ENCODE measurements at regions not wholly inside any gene's neighbourhood (a gene's known extent, or its start where the extent isn't known, plus 50 kb on each side); places are given as distances from the start of the nearest gene placed in this dataset.
"Not testable (repeated sequence)": the region's sequence is repeated elsewhere in the genome, so short reads cannot be mapped to it uniquely, and the experiment has no call there.

GRCh38 chr5:162209005-162209605 lies 141.5 kb downstream of the GABRG2 start:
- peak; percentile 73 for DNase-seq

GRCh38 chr5:162214551-162214950 lies 147.0 kb downstream of the GABRG2 start:
- no peak for DNase-seq

- DNase-seq = no peak
Measured at GRCh38 chr5:162217037-162217436, 149.5 kb downstream of the GABRG2 start.

- no peak for DNase-seq
Measured at GRCh38 chr5:162221910-162222309, 154.3 kb downstream of the GABRG2 start.

- peak; percentile 25 for DNase-seq
Measured at GRCh38 chr5:162227075-162227474, 159.5 kb downstream of the GABRG2 start.

DNA sequence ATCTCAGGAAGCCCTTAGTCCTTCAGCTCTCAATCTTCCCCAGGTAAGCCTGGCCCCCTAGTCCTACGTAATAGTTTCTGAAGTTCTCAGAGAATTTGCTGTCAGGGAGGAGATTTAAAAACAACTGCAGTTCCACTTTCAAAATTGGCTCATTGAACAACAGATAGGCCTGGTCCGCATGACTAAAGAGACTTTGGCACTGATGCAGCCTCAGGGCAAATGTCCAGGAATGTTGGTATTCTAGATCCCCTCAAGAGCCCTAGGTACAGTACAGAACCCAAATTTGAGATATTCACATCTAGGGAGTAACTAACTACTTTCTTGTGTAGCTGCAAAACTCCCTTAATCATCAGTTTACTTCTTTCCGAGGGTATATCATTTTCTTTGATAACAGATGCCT lies 162.8 kb downstream of the GABRG2 start:
- DNase-seq = no peak

- no peak for DNase-seq
Measured at GRCh38 chr5:162231522-162231921, 163.9 kb downstream of the GABRG2 start.

GRCh38 chr5:162240734-162241133 lies 173.2 kb downstream of the GABRG2 start:
- DNase-seq = peak; percentile 49

DNA sequence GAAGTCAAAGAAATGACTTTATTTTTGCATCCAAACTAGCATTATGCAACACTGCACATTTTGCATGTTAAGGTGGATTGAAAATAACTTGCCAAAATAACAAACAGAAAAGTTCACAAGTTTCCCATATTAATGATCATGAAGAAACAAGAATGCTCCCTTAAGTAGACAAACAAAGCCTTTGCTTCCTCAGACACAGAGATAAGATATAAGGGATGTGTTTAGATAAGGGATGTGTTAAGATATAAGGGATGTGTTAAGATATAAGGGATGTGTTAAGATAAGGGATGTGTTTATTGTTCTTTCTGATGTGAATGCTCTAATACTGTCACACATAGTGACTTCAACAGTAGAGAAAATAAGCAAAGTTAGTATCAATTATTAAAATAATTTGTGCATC lies 174.8 kb downstream of the GABRG2 start:
- DNase-seq = no peak

- DNase-seq = no peak
Measured at GRCh38 chr5:162243651-162244050, 176.1 kb downstream of the GABRG2 start.

- DNase-seq = peak; percentile 56
Measured at GRCh38 chr5:162248107-162248713, 180.6 kb downstream of the GABRG2 start.

GRCh38 chr5:162256711-162257110 lies 189.1 kb downstream of the GABRG2 start:
- DNase-seq = no peak

- no peak for DNase-seq
Measured at GRCh38 chr5:162268694-162269481, 201.3 kb downstream of the GABRG2 start.

- DNase-seq = no peak
Measured at GRCh38 chr5:162272417-162272816, 204.8 kb downstream of the GABRG2 start.

DNA sequence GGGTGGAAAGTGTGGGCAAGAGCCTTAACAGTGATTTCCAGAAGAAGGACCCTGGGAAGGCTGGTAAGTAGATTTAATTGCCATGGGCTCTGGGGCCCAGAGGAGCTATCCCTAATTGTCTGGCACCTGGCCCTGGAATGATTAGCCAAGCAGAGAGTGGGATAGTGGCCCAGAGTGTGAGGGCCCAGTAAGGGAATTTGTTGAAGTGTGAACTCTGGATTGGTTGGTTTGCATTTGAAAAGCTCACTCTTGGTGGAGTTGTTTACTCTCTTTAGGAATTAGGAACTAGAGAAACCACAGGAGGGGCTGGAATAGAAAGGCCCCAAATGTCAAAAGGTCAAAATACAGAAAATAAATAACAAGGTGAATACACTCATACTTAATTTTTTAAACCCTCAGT lies 207.1 kb downstream of the GABRG2 start:
- peak; percentile 13 for DNase-seq

GRCh38 chr5:162275387-162275786 lies 207.8 kb downstream of the GABRG2 start:
- DNase-seq = not testable (repeated sequence)

DNA sequence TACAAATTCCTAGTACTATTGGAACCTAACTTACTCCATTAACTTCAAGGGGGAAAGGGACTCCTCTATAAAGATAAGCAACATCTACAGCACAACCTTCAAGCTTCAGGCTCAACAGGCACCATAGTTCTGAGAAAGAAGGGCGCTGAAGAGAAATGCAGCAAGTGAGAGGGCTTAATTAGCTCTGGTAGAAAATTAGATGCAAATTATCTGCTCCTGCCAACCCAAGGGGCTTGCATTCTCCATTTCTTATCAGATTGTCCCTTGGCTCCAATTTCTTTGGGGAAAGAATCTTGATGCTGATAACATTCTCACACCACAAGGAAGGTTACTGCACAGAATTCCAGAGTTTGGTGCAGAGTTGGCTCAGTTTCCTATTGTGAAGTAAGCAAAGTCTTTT lies 214.6 kb downstream of the GABRG2 start:
- no peak for DNase-seq

DNA sequence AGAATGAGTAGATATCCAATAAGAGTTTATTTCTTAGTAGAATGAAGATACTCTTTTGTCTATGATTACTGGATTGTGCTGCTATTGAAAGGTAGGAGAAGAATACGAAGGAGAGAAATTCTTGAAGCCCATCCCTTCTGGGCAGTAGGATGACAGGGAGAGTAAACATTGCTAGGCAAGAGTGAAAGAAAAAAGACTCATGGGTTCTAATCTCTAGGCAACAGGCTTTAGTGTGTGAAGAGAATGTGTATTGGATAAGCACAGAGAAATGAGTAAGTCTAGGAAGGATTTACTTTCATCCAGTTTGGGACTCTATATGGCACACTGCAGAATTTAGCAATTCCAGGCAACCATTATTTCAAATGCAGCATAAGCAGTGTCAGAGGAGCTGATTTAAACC lies 216.0 kb downstream of the GABRG2 start:
- no peak for DNase-seq

DNA sequence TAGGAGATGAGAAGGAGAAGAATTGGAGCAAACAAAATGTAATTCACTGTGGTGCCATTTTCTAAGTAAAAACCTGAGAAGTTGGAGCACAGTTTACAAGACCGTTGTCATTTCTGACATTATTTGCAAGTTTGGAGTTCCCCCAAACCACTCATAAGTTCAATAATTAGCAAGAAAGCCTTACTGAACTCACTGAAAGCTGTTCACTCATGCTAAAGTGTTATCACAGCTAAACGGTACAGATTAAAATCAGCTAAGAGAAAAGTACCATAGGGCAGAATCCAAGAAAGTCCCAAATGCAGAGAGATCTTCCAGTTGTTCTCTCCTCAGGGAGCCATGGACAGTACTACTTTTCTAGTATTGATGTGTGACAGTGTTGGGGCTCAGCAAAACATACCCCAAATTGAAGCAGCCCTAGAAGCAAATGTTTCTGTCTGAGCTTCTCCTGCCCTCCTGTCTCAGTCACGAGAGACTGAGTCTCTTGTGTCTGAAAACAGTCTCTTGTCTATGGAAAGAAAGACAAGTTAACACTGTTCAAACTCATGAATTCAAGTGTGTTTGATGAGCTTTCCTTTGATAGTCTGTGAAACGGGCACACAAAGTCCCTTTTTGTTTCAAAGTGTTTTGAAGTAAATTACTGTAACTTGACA lies 221.2 kb downstream of the GABRG2 start:
- DNase-seq = no peak

DNA sequence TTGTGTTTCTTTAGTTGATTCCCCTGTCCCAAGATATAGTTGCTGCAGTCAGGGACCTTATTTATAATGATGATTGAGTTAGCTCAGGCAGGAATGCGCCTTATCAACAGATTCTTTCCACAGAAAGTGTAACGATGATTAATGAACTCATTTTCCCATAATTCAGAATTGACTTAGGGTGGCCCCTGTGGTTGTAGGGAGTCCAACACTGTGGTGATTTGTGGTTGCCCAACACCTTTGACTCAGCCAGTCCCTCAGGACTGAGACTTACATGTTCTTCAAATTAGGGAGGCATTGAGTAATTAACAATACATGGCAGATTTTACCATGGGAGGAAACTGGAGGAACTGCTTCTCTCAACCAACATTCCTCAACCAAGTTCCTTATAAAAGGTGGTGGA lies 221.9 kb downstream of the GABRG2 start:
- no peak for DNase-seq

DNA sequence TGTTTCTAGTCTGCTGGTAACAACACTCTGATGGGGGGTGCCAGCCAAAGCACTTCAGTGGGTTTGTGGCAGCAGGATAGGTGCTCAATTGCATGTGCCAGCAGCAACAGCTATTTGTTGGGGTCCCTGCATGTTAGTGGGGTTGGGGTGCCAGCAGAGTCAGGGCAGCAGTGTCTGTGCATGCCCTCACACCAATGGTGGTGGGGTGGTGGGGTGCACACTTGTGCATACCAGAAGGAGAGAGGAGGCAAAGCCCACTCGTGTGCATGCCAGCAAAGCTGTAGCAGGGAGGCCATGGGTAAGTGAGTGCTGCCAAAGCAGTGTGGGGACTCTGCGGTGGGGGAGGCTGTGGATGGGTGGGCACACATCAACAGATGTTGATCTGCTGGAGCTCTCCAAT lies 232.2 kb downstream of the GABRG2 start:
- DNase-seq = no peak

- no peak for DNase-seq
Measured at GRCh38 chr5:162301356-162301755, 233.8 kb downstream of the GABRG2 start.

GRCh38 chr5:162323466-162323865 lies 255.9 kb downstream of the GABRG2 start:
- peak; percentile 3 for DNase-seq

- DNase-seq = no peak
Measured at GRCh38 chr5:162324328-162324727, 256.8 kb downstream of the GABRG2 start.

Data from NCI-H82 (cell line).